Endothelial cell of umbilical vein (primary cell): ENCODE measurements at regions not wholly inside any gene's neighbourhood (a gene's known extent, or its start where the extent isn't known, plus 50 kb on each side); places are given as distances from the start of the nearest gene placed in this dataset.

Experiments used
- BruUV-seq: library from RNA; stranded (reverse); fragments of 400-500 nt; replicated peaks from 2 replicates; lab custom pipeline; 2021; lab: Mats Ljungman, UMichigan
- CTCF ChIA-PET: fragments of 300-600, 350-600 bp; sonication (Branson Sonifier 250); formaldehyde crosslinking; loops from one replicate; lab custom pipeline; 2021; ENCODE audit warnings: antibody characterized with exemption, inconsistent platforms; lab: Charles Lee
- POLR2A ChIA-PET: fragments of 300-600, 350-600 bp; sonication (Branson Sonifier 250); formaldehyde crosslinking; loops from one replicate; lab custom pipeline; 2021; ENCODE audit warnings: antibody characterized with exemption, inconsistent platforms; lab: Charles Lee
- DNase-seq: peaks from one replicate; pipeline ENCODE4 v3.0.0-alpha.2; 2011; ENCODE audit warnings: low read depth, low spot score
- FAIRE-seq: peaks from 2 replicates; lab custom pipeline; 2011; peaks lifted over from hg19 to GRCh38; lab: Jason Lieb, UNC
- H2AFZ ChIP-seq: 2 replicates; pipeline ENCODE4 v1.6.0; 2012; ENCODE audit warnings: low read depth, low read length, control low read depth, inconsistent platforms
- H3K27ac ChIP-seq: 2 replicates; pipeline ENCODE4 v1.5.1; 2011; ENCODE audit warnings: low read depth, mild to moderate bottlenecking, control low read depth, low read length, moderate library complexity; ENCODE audit not compliant: insufficient read depth
- H3K27me3 ChIP-seq, 2 experiments: 2 replicates each; pipeline versions ENCODE4 v1.6.0 to v1.6.1; 2011; ENCODE audit warnings: low read length in 2 of 2, mixed read lengths in 1 of 2; ENCODE audit not compliant: control insufficient read depth in 2 of 2, insufficient read depth in 2 of 2
- H3K36me3 ChIP-seq, 2 experiments: 2 replicates in 1 of 2; 3 replicates in 1 of 2; pipeline ENCODE4 v1.5.1; 2011; ENCODE audit warnings: low read length in 2 of 2, mild to moderate bottlenecking in 1 of 2, moderate library complexity in 1 of 2; ENCODE audit not compliant: control insufficient read depth in 2 of 2, insufficient read depth in 2 of 2; ENCODE audit errors: extremely low read depth in 1 of 2
- H3K4me1 ChIP-seq: 3 replicates; pipeline ENCODE4 v1.5.1; 2011; ENCODE audit warnings: mild to moderate bottlenecking, low read length; ENCODE audit not compliant: control insufficient read depth, insufficient read depth; ENCODE audit errors: extremely low read depth
- H3K4me2 ChIP-seq: 2 replicates; pipeline ENCODE4 v1.6.1; 2011; ENCODE audit warnings: low read length, control low read depth, mixed read lengths; ENCODE audit not compliant: insufficient read depth
- H3K4me3 ChIP-seq, 3 experiments: fragments of 200-600 bp in 1 of 3; sonication (generic), shearing (Covaris generic) in 1 of 3; replicated peaks in 1 of 3; 2 replicates each; pipeline ENCODE4 v1.5.1; 2011 to 2016; ENCODE audit warnings: control low read depth in 3 of 3, low read length in 3 of 3, mild to moderate bottlenecking in 2 of 3, inconsistent platforms in 1 of 3, low read depth in 1 of 3, moderate library complexity in 1 of 3; ENCODE audit not compliant: insufficient read depth in 1 of 3
- H3K79me2 ChIP-seq: 2 replicates; pipeline ENCODE4 v1.6.0; 2012; ENCODE audit warnings: low read length, inconsistent platforms; ENCODE audit not compliant: control insufficient read depth, insufficient read depth
- H3K9ac ChIP-seq: replicated peaks from 2 replicates; pipeline ENCODE3; 2011; ENCODE audit warnings: low read length, control low read depth; ENCODE audit not compliant: insufficient read depth; ENCODE audit errors: extremely low read depth
- H3K9me1 ChIP-seq: replicated peaks from 3 replicates; pipeline ENCODE4 v1.6.0; 2011; ENCODE audit warnings: mild to moderate bottlenecking, low read length; ENCODE audit not compliant: control insufficient read depth, insufficient read depth; ENCODE audit errors: extremely low read depth
- H3K9me3 ChIP-seq: replicated peaks from 2 replicates; pipeline ENCODE4 v1.5.1; 2012; ENCODE audit warnings: low read length, inconsistent platforms; ENCODE audit not compliant: control insufficient read depth, insufficient read depth
- H4K20me1 ChIP-seq: replicated peaks from 2 replicates; pipeline ENCODE3; 2011; ENCODE audit warnings: mild to moderate bottlenecking, low read length; ENCODE audit not compliant: control insufficient read depth, insufficient read depth; ENCODE audit errors: extremely low read depth
- EZH2 ChIP-seq: IDR thresholded peaks from 2 replicates; pipeline ENCODE4 v1.6.1; 2012; ENCODE audit warnings: borderline replicate concordance, low read depth, mild to moderate bottlenecking, moderate library complexity, low read length, inconsistent platforms; ENCODE audit not compliant: severe bottlenecking
- FOS ChIP-seq: IDR thresholded peaks from 2 replicates; pipeline ENCODE4 v1.6.1; 2011; ENCODE audit warnings: mild to moderate bottlenecking, low read length, moderate library complexity, borderline replicate concordance; ENCODE audit not compliant: insufficient read depth
- GATA2 ChIP-seq: IDR thresholded peaks from 2 replicates; pipeline ENCODE4 v1.7.0; 2011; ENCODE audit warnings: low read depth, mild to moderate bottlenecking, moderate library complexity, mixed read lengths, low read length; ENCODE audit not compliant: insufficient read length, insufficient read depth
- JUN ChIP-seq: IDR thresholded peaks from 2 replicates; pipeline ENCODE4 v1.6.1; 2011; ENCODE audit warnings: borderline replicate concordance, low read depth; ENCODE audit not compliant: insufficient read length, insufficient read depth
- MYC ChIP-seq: IDR thresholded peaks from one replicate; pipeline ENCODE4 v1.6.1; 2011; ENCODE audit warnings: mild to moderate bottlenecking, low read depth, low read length
- POLR2A ChIP-seq: IDR thresholded peaks from 2 replicates; pipeline ENCODE4 v1.6.1; 2012; ENCODE audit warnings: low read depth, mild to moderate bottlenecking, control low read depth, low read length
- POLR2AphosphoS5 ChIP-seq: IDR thresholded peaks from 2 replicates; pipeline ENCODE4 v1.6.1; 2012; ENCODE audit warnings: low read depth, mild to moderate bottlenecking, control low read depth, low read length, moderate library complexity; ENCODE audit not compliant: insufficient read depth
- dilution Hi-C: fragments of 300-500 bp; cut with MboI; formaldehyde crosslinking; loops from one replicate; pipeline ENCODE4 v1.15.0; 2019; ENCODE audit warnings: low sequenced_read_pairs; ENCODE audit not compliant: extremely low pct_ligation_motif_present
- intact Hi-C: fragments of 100-400 bp; cut with micrococcal nuclease; formaldehyde crosslinking; loops from one replicate; pipeline ENCODE4 v1.10.0; 2022
- TF ChIP-seq, protein P1 (sequence below): IDR thresholded peaks from 2 replicates; pipeline ENCODE4 v1.6.1; 2011; ENCODE audit not compliant: insufficient read depth, insufficient read length
- TF ChIP-seq, protein P2 (sequence below), 2 donors: IDR thresholded peaks; 1 replicate in 1 of 2; 2 replicates in 1 of 2; pipeline ENCODE4 v1.5.1; 2011; ENCODE audit warnings: low read length in 2 of 2, mild to moderate bottlenecking in 2 of 2, moderate library complexity in 2 of 2, control low read depth in 1 of 2, inconsistent platforms in 1 of 2, low read depth in 1 of 2; ENCODE audit not compliant: insufficient read depth in 1 of 2; ENCODE audit errors: extremely low read depth in 1 of 2

DNA sequence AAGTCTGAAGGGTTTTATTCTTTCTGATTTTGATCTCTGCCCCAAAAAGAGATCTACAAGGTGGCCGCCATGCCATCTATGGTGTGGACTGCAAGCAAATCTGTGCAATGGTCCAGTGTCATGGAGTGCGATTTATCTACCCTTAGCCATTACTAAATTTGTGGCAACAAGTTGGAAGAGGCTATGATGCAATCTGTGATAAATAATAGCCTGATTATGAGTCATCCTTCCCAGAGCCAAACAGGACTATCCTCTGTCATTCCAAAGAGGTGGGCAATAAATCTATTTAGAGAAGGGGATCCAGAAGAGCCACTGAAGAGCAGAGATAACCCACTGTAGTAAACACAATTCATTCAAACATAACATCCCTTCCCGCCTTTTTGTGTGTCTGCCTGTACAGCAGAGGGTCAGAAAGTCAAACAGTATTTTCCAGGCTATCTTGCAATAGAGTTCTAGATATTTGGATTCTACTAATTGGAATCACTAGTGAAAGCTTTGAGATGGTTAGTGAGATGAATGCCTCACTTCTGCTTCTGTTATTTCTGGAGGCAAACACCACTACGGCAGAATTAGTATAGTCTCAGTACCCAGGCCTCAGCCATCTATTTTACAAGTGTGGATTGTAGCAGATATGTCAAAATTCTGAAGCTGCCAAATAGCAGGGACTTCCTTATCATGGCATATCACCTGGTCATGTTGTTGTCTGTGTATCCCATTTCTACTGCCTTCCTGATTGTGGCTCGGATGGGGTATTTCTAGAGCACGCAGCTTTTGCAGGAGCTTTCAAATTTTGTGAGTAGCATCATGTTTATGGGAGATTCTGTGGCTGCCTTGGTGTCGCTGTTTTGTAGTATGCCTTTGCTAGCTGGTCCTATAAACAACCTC lies 192.0 kb downstream of the SMIM20 start:
- no peak overlapping the region for H3K27ac ChIP-seq
- H3K27me3 ChIP-seq = no peaks in the 10 kb centered on the region
- POLR2A ChIA-PET = no interaction called here
- no peak overlapping the region for H3K4me3 ChIP-seq
- H4K20me1 ChIP-seq = no peaks in the 10 kb centered on the region
- no peaks in the 10 kb centered on the region for H3K79me2 ChIP-seq
- H3K9ac ChIP-seq = no peak overlapping the region
- BruUV-seq = no TSS peak
- no peaks in the 10 kb centered on the region for H3K36me3 ChIP-seq
- no peak overlapping the region for H3K4me2 ChIP-seq
- no peak for DNase-seq
- H2AFZ ChIP-seq = no peak overlapping the region
- no peak for FAIRE-seq
- H3K9me3 ChIP-seq = no peaks in the 10 kb centered on the region
- CTCF ChIA-PET = no interaction called here
- H3K9me1 ChIP-seq = no peaks in the 10 kb centered on the region
- dilution Hi-C loops (no loop called here), intact Hi-C loops (no loop called here)
- TF ChIP-seq POLR2A (no peak), JUN (peak; percentile 18), GATA2 (no peak), FOS (peak; percentile 14), EZH2 (no peak), MYC (no peak), POLR2AphosphoS5 (no peak)
- TF ChIP-seq, protein P1, sequence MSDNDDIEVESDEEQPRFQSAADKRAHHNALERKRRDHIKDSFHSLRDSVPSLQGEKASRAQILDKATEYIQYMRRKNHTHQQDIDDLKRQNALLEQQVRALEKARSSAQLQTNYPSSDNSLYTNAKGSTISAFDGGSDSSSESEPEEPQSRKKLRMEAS = no peak
- TF ChIP-seq, protein P2, sequence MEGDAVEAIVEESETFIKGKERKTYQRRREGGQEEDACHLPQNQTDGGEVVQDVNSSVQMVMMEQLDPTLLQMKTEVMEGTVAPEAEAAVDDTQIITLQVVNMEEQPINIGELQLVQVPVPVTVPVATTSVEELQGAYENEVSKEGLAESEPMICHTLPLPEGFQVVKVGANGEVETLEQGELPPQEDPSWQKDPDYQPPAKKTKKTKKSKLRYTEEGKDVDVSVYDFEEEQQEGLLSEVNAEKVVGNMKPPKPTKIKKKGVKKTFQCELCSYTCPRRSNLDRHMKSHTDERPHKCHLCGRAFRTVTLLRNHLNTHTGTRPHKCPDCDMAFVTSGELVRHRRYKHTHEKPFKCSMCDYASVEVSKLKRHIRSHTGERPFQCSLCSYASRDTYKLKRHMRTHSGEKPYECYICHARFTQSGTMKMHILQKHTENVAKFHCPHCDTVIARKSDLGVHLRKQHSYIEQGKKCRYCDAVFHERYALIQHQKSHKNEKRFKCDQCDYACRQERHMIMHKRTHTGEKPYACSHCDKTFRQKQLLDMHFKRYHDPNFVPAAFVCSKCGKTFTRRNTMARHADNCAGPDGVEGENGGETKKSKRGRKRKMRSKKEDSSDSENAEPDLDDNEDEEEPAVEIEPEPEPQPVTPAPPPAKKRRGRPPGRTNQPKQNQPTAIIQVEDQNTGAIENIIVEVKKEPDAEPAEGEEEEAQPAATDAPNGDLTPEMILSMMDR (IDR thresholded peaks at IDR 0.05; ENCODE audit: extremely low read depth in 1 of 2, insufficient read depth in 1 of 2, low read depth in 1 of 2, low read length in 2 of 2) = no peak
- no peaks in the 10 kb centered on the region for H3K4me1 ChIP-seq
